Activated CD8-positive, alpha-beta memory T cell treated with anti-CD3 and anti-CD28 coated beads for 4 hours (primary cell): ENCODE measurements at regions not wholly inside any gene's neighbourhood (a gene's known extent, or its start where the extent isn't known, plus 50 kb on each side); places are given as distances from the start of the nearest gene placed in this dataset.

Source experiments
- DNase-seq, 2 donors: peaks; one replicate each; pipeline ENCODE4 v3.0.0-alpha.2; 2020; ENCODE audit warnings: low read depth in 2 of 2

DNA sequence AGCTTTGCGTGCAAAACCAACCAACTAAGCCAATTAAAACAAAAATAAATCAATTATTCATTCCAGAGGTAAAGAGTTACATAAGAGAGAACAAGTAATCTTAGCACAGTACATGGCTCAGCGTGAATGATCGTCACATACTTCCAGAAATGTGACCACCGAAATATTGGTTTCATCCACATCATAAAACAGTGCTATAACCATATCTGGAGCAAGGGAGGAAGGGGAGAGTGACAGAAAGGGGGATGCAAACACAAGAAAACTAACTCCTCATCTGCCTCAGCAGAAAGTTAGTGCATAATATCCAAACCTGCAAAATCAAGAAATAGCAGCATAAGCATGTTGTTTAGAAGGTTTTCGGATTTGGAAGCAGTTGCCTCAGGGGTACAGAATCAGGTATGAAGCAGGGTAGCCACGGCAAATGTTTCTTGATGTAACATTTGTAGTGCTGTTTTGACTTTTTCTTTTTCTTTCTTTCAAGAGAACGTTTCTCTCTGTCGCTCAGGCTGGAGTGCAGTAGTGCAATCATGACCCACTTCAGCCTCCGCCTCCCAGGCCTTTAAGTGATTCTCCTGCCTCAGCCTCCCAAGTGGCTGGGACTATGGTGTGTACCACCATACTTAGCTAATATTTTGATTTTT, 93.9 kb upstream of the EGLN3 start:
- no peak for DNase-seq

DNA sequence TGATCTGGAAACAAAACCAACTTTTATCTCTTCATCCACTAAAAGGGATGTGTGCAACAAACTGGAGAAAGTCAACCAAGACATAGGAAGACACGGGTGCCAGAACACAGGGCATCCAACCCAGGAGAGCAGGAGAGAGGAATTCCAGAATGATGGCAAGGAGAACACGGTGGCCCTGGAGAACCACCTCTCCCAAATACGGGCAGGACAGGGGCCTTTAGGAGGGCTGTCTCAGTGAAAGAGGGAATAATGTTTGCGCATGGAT, 93.4 kb upstream of the EGLN3 start:
- DNase-seq = no peak

DNA sequence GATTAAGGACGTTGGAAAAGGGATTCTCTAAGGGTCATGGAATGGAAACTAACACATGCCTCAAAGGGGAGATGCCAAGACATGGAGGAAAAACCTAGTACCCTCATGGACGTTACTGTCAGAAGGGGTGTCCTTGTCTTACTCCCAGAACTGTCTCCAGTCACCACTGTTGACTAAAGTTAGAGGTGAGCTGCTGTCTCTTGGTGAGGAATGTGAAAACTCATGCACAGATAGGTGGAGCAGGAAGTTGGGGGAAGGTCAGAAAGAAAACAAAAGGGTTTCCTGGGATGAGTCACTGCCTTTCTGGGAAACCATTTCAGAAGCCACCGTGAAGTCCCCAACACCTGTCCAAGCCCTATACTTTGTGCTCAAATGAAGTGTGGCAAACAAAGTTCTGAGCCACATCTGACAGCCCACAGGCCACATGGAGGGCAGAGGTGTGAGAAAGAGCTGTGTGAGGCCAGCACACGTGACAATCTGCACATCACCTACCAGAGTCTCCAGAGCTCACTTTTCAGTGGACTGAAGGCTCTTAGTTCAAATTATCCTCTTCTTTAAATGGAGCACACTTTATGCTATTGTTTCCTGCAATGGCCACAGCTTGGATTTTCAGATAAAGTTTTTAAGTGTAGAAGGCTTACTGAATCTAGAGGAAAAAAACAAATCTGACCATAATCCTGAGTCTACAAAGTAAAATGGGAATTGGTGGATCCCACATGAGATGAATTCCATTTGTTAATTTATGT, 92.9 kb upstream of the EGLN3 start:
- peak; percentile 23 to 44 for DNase-seq

DNA sequence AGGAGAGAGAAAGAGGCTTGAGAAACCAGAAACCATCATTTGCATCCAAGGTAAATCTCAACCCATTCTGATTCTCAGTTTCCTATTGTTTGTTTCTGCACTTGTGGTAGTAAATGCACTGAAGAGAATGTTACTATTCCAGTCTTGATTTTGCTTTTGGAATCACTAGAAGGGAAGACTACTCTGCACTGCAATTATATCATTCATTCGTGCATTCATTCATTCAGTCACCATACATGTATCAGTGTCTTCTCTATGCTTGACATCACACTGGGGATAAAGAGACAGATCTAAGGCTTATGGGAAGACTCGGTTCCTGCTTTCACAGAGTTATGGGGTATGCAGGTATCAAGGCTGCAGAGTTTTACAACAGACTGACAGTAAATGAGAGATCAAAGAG, 90.3 kb upstream of the EGLN3 start:
- DNase-seq = no peak

DNA sequence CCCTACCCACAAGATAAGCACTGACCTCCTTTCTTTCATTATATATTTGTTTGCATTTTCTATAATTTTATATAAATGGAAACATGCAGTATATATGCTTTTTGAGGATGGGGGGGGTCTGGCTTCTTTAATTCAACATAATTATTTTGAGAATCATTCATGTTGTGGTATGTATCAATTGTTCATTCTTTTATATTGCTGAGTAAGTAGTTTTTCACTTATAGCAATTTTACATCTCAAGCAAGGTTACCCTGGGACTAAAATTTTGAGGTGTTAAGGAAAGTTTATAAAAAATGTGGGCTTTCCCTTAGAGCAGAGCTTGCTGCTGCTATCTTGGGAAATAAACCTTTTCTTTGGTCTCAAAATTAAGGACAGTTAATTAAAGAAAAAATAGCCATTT, 89.9 kb upstream of the EGLN3 start:
- no peak for DNase-seq

DNA sequence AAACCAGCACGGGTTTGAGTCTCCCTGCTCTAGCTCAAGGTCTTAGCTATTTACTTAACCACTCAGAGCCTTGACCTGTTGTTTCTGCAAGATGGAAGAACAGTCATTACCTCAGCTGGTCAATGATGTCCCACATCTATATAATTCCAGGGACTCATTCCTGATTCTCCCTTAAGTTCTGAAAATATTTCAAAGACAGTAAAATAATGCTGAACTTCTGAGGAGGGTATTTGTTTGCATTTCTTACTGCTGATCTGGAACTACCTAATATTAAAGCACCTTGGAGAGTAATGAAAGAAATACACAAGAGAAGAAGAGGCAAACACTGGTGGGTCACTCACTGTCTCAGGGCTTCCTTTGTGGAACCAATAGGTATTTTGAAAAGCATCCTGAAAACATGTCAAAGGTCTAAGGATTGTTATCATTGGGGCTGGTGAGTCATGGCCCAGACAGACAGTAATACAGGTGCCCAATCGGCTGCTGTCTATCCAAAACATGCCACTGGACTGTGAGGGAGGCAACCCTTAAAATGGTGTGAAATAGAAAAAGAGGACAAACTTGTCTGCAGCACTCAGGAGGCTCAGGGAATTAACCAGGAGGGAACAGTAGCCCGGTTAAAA, 88.7 kb upstream of the EGLN3 start:
- DNase-seq = no peak

DNA sequence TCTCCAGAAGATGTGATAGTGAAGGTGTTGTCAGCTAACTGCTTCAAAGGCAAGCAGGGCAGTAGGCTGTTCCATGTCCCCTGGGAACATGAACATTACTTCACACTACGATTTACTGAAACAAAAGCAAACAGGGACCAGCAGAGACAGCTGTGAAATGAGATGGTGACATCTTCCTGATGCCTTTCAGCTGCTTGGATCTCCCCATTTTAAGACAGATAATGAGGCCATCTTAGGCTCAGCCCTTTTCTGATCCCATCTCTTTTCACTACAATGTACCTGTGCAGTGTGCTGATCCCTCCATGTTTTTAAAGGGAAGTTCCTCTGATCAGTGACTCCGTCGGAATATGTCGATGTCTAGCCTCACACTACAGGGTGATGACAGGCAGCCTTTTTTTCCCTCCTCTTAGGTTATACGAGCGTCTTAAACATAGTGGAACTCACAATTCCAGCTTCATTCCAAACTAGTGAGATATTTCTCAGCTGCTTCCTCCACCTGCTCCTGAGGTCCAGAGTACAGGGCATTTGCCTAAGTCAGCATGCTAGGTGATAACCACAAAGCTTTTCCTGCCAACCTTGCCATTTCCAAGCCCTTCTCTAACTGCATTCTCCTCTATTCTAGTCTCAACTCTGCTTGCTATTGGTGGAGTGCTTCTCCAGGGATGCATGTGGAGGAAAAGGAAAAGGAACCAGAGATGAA, 87.6 kb upstream of the EGLN3 start:
- no peak for DNase-seq

DNA sequence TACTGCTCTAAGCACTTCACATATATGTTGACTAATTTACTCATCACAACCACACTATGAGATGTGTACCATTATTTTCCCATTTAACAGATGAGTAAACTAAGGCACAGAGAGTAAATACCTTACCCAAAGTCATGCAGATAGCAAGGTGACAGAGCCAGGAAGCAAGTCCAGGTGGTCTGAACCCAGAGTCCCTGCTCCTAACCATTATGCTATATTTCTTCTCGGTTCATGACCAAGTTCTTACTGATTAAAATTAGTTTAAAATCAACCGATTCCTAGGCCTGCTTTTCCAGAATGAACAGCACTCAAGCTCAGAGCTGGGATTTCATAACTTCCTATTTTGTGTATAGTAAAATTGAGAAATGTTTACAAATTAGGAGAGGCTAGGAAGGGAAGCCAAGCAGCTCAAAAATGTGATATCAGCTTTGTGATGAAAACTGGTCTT, 85.5 kb upstream of the EGLN3 start:
- no peak for DNase-seq

DNA sequence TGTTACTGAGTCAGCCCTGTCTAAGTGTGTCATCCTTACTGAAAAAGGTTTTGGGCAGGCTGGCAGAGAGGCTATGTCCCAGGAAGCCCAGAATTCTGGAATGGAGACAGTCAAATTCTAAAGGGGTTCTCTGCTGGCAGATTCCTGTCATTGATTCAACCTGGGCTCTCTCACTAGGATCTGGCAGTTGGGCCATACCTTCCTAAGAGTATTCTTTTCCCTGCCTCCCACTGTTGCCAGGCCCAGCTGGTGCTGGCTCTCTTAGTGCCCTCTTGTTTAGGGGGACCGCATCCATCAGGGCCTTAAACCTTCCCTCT, 85.0 kb upstream of the EGLN3 start:
- no peak for DNase-seq

DNA sequence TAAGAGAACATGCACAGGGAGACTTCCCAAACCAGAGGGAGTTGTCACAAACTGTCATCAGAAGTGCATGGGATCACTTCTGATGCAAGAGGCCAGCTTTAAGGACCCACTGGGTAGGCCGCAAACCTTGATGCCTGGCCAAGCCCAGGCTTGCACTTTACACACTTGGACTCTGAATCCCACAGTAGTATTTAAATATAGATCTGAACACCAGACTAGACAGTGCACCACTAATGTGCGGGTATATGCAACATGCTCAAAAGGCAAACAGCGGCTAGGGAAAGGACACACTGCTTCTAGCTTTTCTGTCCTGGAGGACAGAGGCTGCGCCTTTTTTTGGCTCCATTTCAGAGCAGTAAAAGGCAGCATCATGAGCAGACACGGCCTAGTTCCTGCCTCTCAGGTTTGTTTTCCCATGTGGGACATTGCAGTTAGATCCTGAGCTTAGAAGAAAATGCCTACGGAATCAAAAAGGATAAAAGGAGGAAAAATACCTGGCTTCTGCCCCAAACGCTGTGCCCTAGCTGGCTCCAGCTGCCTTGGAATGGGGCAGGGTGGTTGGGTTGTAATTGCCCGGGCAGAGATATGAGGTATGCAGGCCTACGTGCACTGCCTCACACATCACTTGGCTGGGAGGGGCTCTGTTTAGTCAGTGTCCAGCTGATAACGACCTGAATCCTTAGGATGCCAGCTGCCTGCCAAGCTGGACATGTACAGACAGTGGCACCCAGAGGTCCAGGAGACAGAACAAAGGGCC, 84.5 kb upstream of the EGLN3 start:
- no peak for DNase-seq

DNA sequence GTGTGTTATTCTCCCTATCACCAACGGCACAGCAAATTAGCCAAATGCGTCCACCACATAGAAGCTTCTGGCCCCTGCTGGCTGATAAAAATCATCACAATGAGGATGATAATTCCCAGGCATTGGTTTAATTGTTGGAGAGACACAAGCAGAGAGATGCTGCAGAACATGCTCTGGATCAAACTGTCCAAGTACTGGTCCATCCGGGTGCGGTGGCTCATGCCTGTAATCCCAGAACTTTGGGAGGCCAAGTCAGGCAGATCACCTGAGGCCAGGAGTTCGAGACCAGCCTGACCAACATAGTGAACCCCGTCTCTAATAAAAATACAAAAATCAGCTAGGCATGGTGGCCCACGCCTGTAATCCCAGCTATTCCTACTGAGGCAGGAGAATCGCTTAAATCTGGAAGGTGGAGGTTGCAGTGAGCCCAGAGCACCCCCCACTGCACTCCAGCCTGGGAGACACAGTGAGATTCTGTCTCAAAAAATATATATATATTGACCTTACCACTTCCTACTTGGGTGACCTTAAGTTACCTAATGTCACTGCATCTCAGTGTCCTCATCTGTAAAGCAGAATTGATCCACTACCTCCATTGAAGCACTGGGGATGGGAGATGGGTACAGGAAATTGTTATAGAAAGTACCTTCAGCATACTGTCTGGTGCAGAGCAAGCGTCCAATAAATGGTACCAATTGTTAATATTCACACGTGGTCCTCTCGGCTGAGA, 83.7 kb upstream of the EGLN3 start:
- DNase-seq = no peak

DNA sequence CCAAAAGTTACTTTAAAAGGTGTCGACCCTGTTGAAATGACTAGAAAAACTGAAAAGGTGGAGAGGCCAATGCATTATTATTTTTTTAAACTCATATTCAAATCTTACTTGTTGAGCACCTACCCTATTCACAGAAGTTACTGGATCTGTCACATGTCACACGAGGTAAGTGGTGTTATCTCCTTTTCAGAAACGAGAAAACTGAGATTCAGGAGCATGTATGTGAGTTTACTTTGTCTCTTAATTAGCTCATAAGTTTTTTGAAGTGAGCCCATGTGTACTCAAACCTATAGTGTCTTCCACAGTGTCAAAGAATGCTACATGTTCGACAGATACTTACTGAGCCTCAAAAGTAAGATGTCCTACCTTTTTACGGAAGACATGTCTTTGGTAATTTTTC, 81.8 kb upstream of the EGLN3 start:
- DNase-seq = no peak

DNA sequence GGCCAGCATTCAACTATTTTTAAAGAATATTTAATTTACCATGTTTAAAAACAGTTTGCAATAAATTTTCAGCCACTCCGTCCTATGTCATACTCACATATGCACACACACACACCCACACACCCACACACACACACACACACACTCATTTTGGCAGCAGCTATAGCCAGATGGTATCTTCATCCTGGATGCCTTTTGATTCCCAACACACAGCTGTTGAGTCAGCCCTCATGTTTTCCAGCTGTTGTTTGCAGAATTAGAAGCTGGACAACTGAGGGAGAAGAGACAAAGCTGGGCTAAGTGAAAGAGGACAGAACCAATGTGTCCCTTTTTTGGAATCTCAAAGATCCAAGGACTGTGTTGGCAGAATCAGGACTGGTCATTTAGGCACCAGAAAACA, 80.0 kb upstream of the EGLN3 start:
- no peak for DNase-seq

DNA sequence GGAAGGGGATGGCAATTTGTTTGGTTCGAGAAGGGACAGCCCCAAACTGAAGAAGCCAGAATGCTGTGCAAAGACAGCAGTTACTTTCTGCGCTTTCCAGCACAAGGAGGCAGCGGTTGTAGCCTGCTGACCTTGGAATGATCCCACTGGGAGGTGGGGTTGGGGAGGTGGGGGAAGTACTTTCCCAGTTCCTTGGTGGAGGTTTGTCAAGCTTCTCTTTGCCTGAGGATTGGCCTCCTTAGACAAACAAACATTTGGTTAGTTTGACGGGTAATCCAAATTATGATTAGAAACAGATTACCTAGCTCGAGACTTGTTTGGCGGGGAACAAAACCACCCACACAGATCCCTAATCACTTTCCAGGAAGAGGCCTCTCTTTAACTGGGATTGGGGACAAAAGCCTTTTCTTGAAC, 79.1 kb upstream of the EGLN3 start:
- no peak for DNase-seq

DNA sequence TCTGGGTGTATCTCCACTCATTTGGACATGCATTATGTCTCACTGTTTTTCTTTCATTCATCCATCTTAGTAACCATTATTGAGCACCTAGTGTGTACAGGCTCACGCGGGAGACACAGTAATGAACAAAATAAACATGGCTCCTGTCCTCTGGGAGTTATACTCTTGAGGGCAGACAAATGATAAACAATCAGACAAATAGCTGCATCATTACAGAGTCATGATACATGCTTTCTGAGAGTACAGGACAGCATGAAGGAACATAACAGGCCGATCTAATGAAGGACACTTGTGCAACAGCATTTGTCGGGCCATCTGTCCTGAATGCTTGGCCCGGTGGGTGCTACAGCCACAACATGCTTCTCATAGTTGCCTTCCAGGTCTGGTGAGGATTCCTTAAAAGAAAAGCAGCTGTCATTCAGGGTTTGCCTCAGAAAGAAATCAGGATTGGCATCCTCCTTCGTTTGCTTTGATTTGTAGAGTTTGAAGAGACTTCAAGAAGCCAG, 77.2 kb upstream of the EGLN3 start:
- DNase-seq = no peak

DNA sequence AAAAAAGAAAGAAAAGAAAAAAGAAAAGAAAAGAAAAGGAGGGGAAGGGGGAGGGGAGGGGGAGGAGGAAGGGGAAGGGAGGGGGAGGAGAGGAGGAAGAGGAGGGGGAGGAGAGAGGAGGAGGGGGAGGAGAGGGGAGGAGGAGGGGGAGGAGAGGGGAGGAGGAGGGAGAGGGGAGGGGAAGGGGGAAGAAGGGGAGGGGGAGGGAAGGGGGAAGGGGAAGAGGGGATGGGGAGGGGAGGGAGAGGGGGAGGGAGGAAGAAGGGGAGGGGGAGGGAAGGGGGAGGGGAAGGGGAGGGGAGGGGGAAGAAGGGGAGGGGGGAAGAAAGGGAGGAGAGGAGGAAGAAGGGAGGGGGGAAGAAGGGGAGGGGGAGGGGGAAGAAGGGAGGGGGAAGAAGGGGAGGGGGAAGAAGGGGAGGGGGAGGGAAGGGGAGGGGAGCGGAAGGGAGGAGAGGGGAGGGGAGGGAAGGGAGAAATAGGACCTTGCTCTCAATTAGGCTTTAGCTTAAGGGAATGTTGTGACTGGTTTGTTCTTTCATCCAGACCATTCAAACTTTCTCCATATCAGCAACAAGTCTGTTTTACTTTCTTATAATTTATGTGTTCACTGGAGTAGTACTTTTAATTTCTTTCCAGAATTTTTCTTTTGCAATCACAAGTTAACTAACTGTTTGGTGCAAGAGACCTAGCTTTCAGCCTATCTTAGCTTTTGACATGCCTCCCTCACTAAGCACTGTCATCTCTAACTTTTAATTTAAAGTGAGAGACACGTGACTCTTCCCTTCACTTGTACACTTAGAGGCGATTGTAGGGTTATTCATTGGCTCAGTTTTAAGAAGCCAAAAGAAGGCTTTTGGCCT, 76.5 kb upstream of the EGLN3 start:
- DNase-seq = no peak

DNA sequence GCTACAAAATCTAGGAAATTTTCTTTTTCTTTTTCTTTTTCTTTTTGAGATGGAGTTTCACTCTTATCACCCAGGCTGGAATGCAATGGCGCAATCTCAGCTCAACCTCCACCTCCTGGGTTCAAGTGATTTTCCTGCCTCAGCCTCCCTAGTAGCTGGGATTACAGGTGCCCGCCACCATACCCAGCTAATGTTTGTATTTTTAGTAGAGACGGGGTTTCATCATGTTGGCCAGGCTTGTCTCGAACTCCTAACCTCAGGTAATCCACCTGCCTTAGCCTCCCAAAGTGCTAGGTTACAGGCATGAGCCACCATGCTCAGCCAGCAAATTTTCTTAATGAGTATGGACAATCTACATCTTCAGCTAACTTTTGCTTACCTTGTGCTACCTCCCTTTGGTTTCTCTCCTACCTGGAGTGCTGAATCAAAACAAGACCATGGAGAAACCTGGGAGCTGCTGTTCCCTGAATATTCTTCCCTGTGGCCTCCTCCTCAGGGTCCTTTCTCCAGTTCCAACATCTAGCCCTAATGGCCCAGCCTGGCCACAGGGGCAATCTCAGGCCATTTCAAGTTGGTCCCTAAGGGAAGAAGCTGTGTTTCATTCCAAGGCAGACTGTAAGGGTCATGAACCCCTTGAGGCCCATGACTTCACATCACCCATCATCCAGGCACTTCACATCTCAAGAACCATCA, 74.6 kb upstream of the EGLN3 start:
- DNase-seq = no peak

DNA sequence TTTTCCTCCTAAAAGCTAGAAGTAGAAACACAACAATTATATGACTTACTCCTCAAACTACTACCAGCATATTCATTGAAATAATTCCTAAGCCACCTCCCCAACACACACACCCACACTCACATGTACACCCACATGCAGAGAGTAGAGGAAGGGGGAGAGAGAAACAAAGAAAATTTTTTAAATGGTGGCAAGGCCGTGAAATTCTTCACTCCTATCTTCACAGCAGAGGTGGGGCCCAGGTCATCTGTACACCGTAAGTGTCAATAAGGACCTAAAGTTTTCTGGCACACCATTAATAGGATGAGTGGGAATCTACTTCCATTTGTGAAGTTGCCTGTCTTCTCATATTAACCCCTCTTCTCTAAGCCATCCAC, 73.9 kb upstream of the EGLN3 start:
- DNase-seq = no peak

DNA sequence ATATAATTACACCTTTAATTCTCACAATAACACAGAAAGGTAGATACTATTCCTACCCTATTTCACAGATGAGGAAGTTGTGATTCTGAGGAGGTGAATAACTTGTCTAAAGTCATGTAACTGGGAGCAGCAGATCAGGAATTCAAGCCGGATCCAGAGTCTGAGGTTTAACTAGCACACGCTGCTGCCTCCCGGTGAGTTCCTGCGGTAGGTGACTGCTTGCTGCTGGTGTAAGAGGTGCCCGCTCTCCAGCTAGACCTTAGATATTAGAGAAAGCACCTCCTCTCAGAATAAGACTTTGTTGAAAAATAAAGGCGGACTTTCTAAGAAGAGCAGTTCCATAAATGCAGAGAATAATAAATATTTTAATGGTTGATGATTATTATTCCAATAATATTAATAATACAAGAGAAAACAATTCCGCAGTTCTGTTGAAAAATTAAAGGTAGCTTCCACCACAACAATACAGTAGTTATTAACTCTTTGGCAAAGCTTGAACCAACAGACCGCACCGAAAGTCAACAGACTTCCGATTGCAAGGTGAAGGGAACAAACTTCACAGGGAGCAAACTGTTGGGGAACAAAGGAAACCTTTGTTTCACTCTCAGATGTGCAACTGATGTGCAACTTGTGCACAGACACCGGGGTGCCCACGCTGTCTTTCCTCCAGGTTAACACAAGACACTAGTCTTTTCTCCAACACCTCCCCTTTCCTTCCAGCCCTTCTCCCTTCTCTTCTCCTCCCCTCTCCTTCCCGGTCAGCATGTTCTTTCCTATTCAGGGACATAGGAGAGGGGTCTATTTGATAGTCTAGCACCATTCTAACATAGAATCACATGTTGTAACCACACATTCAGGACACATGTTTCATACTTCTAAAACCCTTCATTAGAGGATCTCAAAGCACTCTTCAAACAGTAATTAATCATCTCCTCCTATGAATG, 73.2 kb upstream of the EGLN3 start:
- no peak for DNase-seq
